HepG2 (cell line): ENCODE measurements at regions not wholly inside any gene's neighbourhood (a gene's known extent, or its start where the extent isn't known, plus 50 kb on each side); places are given as distances from the start of the nearest gene placed in this dataset.

Experiments used
- ATAC-seq: fragments of 200-7000 bp; cut with Tn5 transposase; 3 replicates; pipeline ENCODE4 v1.9.1; 2020; ENCODE audit warnings: mild to moderate bottlenecking, moderate library complexity
- BruUV-seq: library from RNA; stranded (reverse); fragments of 400-500 nt; replicated peaks from 2 replicates; lab custom pipeline; 2021; lab: Mats Ljungman, UMichigan
- CTCF ChIA-PET: fragments of 300-600 bp; formaldehyde crosslinking; extraction: SDS; loops from one replicate; lab custom pipeline; 2021; ENCODE audit warnings: low total read pairs, inconsistent platforms, low intra/inter-chr PET ratio; lab: Yijun Ruan, JAX
- POLR2A ChIA-PET: fragments of 350-600 bp; sonication (Branson Sonifier 250); formaldehyde crosslinking; loops from one replicate; lab custom pipeline; 2020; ENCODE audit warnings: antibody characterized with exemption, inconsistent platforms; lab: Yijun Ruan, JAX
- DNase-seq: peaks from one replicate; pipeline ENCODE4 v3.0.0-alpha.2; 2015; ENCODE audit warnings: low spot score
- FAIRE-seq: peaks from 3 replicates; lab custom pipeline; 2011; peaks lifted over from hg19 to GRCh38; lab: Jason Lieb, UNC
- H2AFZ ChIP-seq: one replicate; pipeline ENCODE4 v1.6.1; 2011; ENCODE audit warnings: low read length, inconsistent platforms
- H3K27ac ChIP-seq: fragments of 300-600 bp; 3 replicates; pipeline ENCODE4 v1.8.0; 2011; ENCODE audit warnings: mixed run types, mild to moderate bottlenecking, mixed read lengths, low read length, inconsistent platforms; ENCODE audit not compliant: insufficient read depth; ENCODE audit errors: extremely low read length
- H3K27me3 ChIP-seq, 2 experiments: fragments of 200-600 bp in 1 of 2; 2 replicates in 1 of 2; 3 replicates in 1 of 2; pipeline versions ENCODE4 v1.6.0 to v1.8.0; 2011; ENCODE audit warnings: low read length in 2 of 2, mild to moderate bottlenecking in 2 of 2, moderate library complexity in 2 of 2, inconsistent platforms in 1 of 2; ENCODE audit not compliant: insufficient read depth in 2 of 2, control insufficient read depth in 1 of 2
- H3K36me3 ChIP-seq, 2 experiments: fragments of 200-600 bp in 1 of 2; replicated peaks in 1 of 2; 2 replicates in 1 of 2; 3 replicates in 1 of 2; pipeline versions ENCODE4 v1.5.1 to v1.8.0; 2011; ENCODE audit warnings: low read length in 2 of 2, inconsistent platforms in 1 of 2; ENCODE audit not compliant: insufficient read depth in 2 of 2, control insufficient read depth in 1 of 2
- H3K4me1 ChIP-seq: 2 replicates; pipeline ENCODE4 v1.5.1; 2012; ENCODE audit warnings: low read length, inconsistent platforms; ENCODE audit not compliant: insufficient read depth
- H3K4me2 ChIP-seq: 2 replicates; pipeline ENCODE4 v1.6.0; 2011; ENCODE audit warnings: low read depth, low read length, inconsistent platforms
- H3K4me3 ChIP-seq, 3 experiments: fragments of 200-600 bp in 1 of 3; sonication (generic), shearing (Covaris generic) in 1 of 3; replicated peaks in 1 of 3; 2 replicates each; pipeline ENCODE4 v1.5.1; 2011 to 2016; ENCODE audit warnings: low read length in 3 of 3, inconsistent platforms in 2 of 3, low read depth in 2 of 3, mild to moderate bottlenecking in 2 of 3, control low read depth in 1 of 3, mixed read lengths in 1 of 3; ENCODE audit not compliant: insufficient read depth in 1 of 3
- H3K79me2 ChIP-seq: one replicate; pipeline ENCODE4 v1.6.1; 2011; ENCODE audit warnings: low read length, inconsistent platforms; ENCODE audit not compliant: insufficient read depth
- H3K9ac ChIP-seq: 2 replicates; pipeline ENCODE4 v1.6.0; 2011; ENCODE audit warnings: mild to moderate bottlenecking, low read depth, low read length, inconsistent platforms; ENCODE audit not compliant: insufficient read depth
- H3K9me3 ChIP-seq: 2 replicates; pipeline ENCODE4 v1.5.1; 2012; ENCODE audit warnings: mild to moderate bottlenecking, low read length
- H4K20me1 ChIP-seq: 2 replicates; pipeline ENCODE4 v1.6.0; 2011; ENCODE audit warnings: inconsistent platforms, mild to moderate bottlenecking, low read length, moderate library complexity; ENCODE audit not compliant: insufficient read depth
- CAMTA2 ChIP-seq: sonication (generic); formaldehyde crosslinking; IDR thresholded peaks from 2 replicates; pipeline ENCODE4 v1.4.0; 2020; ENCODE audit warnings: mild to moderate bottlenecking, missing genetic modification reagents, borderline replicate concordance
- EHMT2 ChIP-seq: fragments of 200-600 bp; sonication (generic); IDR thresholded peaks from 2 replicates; pipeline ENCODE4 v1.7.0; 2017; ENCODE audit warnings: antibody characterized with exemption, low read depth, low read length, borderline replicate concordance
- HOXA9 ChIP-seq: sonication (generic); formaldehyde crosslinking; IDR thresholded peaks from 2 replicates; pipeline ENCODE4 v1.8.1; 2022; ENCODE audit warnings: missing genetic modification reagents, mild to moderate bottlenecking, moderate library complexity, borderline replicate concordance
- NFKBIZ ChIP-seq: IDR thresholded peaks from 2 replicates; pipeline ENCODE4 v1.6.1; 2018; ENCODE audit warnings: missing genetic modification reagents, missing compliant biosample characterization
- PRPF4 ChIP-seq: fragments of 200-400 bp; formaldehyde crosslinking; IDR thresholded peaks from 2 replicates; pipeline ENCODE4 v1.6.1; 2016; ENCODE audit warnings: low read length, low read depth; ENCODE audit not compliant: poor library complexity, severe bottlenecking
- ZBTB20 ChIP-seq: sonication (generic); formaldehyde crosslinking; IDR thresholded peaks from 2 replicates; pipeline ENCODE4 v1.8.1; 2023; ENCODE audit warnings: missing genetic modification reagents, low read depth, mild to moderate bottlenecking, borderline replicate concordance
- ZFP37 ChIP-seq: sonication (generic); formaldehyde crosslinking; IDR thresholded peaks from 2 replicates; pipeline ENCODE4 v1.4.0; 2020; ENCODE audit warnings: missing genetic modification reagents, borderline replicate concordance
- ZNF543 ChIP-seq: sonication (generic); formaldehyde crosslinking; IDR thresholded peaks from 2 replicates; pipeline ENCODE4 v1.4.0; 2020; ENCODE audit warnings: mild to moderate bottlenecking, missing genetic modification reagents
- ZNF83 ChIP-seq: sonication (generic); formaldehyde crosslinking; IDR thresholded peaks from 2 replicates; pipeline ENCODE4 v1.4.0; 2020; ENCODE audit warnings: missing genetic modification reagents, mild to moderate bottlenecking, borderline replicate concordance
- ZNF850 ChIP-seq: sonication (generic); formaldehyde crosslinking; conservative IDR thresholded peaks from 2 replicates; pipeline ENCODE4 v1.9.0; 2021; ENCODE audit warnings: mild to moderate bottlenecking, missing genetic modification reagents
- WGBS: methylation state at CpG from one replicate; pipeline ENCODE4 v1.1.6; 2017; ENCODE audit warnings: low lambda C conversion rate; 5-methylcytosine and 5-hydroxymethylcytosine counted together
- in situ Hi-C: cut with HindIII; loops from 2 replicates; pipeline ENCODE4 v1.10.0; 2017; ENCODE audit warnings: low pct_unique_long_range_greater_than_20kb; ENCODE audit not compliant: extremely low pct_ligation_motif_present
- intact Hi-C: fragments of 100-400 bp; cut with micrococcal nuclease; formaldehyde crosslinking; loops from one replicate; pipeline ENCODE4 v1.10.0; 2022; ENCODE audit not compliant: unreplicated experiment
- TF ChIP-seq, protein P1 (sequence below): sonication (generic); formaldehyde crosslinking; IDR thresholded peaks from 2 replicates; pipeline ENCODE4 v1.9.0; 2022; ENCODE audit warnings: missing genetic modification reagents, mild to moderate bottlenecking, borderline replicate concordance
- TF ChIP-seq, protein P2 (sequence below): sonication (generic); formaldehyde crosslinking; IDR thresholded peaks from 2 replicates; pipeline ENCODE4 v1.4.0; 2020; ENCODE audit warnings: low read depth, missing genetic modification reagents
- TF ChIP-seq, protein P3 (sequence below), 2 experiments: IDR thresholded peaks; 2 replicates each; pipeline ENCODE4 v1.6.1; 2011 to 2012; ENCODE audit warnings: low read length in 2 of 2, borderline replicate concordance in 1 of 2, low read depth in 1 of 2, mild to moderate bottlenecking in 1 of 2, moderate library complexity in 1 of 2
- TF ChIP-seq, protein P4 (sequence below): IDR thresholded peaks from 2 replicates; pipeline ENCODE4 v1.6.1; 2016; ENCODE audit warnings: mild to moderate bottlenecking, missing biosample characterization, missing genetic modification reagents

DNA sequence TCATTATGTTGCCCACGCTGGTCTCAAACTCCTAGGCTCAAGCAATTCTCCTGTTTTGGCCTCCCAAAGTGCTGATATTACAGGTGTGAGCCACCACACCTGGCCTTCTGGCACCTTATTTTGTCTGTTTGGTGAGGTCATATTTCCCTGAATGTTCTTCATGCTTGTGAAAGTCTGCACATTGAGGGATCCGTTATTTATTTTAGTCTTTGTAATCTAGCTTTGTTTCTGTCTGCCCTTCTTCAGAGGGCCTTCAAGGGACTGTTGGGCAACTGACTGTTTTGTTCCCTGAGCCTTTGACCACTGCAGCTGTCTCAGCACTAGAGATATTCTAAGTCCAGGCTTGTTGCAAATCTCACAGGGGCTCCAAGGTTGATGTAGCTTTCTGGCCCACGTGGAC is 110.5 kb upstream of the RFC3 start:
- no TSS peak for BruUV-seq
- CTCF ChIA-PET: no interaction called here
- no peak for ATAC-seq
- TF ChIP-seq EHMT2 (no peak), ZFP37 (CRISPR knock-in tag) (no peak), ZNF543 (CRISPR knock-in tag) (no peak), HOXA9 (CRISPR knock-in tag) (no peak), ZNF850 (CRISPR knock-in tag) (no peak), CAMTA2 (no peak), PRPF4 (no peak), NFKBIZ (CRISPR knock-in tag) (no peak), ZBTB20 (CRISPR knock-in tag) (no peak), ZNF83 (CRISPR knock-in tag) (no peak)
- TF ChIP-seq, protein P1, sequence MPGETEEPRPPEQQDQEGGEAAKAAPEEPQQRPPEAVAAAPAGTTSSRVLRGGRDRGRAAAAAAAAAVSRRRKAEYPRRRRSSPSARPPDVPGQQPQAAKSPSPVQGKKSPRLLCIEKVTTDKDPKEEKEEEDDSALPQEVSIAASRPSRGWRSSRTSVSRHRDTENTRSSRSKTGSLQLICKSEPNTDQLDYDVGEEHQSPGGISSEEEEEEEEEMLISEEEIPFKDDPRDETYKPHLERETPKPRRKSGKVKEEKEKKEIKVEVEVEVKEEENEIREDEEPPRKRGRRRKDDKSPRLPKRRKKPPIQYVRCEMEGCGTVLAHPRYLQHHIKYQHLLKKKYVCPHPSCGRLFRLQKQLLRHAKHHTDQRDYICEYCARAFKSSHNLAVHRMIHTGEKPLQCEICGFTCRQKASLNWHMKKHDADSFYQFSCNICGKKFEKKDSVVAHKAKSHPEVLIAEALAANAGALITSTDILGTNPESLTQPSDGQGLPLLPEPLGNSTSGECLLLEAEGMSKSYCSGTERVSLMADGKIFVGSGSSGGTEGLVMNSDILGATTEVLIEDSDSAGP (CRISPR knock-in tag): no peak
- TF ChIP-seq, protein P2, sequence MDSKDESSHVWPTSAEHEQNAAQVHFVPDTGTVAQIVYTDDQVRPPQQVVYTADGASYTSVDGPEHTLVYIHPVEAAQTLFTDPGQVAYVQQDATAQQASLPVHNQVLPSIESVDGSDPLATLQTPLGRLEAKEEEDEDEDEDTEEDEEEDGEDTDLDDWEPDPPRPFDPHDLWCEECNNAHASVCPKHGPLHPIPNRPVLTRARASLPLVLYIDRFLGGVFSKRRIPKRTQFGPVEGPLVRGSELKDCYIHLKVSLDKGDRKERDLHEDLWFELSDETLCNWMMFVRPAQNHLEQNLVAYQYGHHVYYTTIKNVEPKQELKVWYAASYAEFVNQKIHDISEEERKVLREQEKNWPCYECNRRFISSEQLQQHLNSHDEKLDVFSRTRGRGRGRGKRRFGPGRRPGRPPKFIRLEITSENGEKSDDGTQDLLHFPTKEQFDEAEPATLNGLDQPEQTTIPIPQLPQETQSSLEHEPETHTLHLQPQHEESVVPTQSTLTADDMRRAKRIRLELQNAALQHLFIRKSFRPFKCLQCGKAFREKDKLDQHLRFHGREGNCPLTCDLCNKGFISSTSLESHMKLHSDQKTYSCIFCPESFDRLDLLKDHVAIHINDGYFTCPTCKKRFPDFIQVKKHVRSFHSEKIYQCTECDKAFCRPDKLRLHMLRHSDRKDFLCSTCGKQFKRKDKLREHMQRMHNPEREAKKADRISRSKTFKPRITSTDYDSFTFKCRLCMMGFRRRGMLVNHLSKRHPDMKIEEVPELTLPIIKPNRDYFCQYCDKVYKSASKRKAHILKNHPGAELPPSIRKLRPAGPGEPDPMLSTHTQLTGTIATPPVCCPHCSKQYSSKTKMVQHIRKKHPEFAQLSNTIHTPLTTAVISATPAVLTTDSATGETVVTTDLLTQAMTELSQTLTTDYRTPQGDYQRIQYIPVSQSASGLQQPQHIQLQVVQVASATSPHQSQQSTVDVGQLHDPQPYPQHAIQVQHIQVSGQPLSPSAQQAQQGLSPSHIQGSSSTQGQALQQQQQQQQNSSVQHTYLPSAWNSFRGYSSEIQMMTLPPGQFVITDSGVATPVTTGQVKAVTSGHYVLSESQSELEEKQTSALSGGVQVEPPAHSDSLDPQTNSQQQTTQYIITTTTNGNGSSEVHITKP (CRISPR knock-in tag): no peak
- TF ChIP-seq, protein P3, sequence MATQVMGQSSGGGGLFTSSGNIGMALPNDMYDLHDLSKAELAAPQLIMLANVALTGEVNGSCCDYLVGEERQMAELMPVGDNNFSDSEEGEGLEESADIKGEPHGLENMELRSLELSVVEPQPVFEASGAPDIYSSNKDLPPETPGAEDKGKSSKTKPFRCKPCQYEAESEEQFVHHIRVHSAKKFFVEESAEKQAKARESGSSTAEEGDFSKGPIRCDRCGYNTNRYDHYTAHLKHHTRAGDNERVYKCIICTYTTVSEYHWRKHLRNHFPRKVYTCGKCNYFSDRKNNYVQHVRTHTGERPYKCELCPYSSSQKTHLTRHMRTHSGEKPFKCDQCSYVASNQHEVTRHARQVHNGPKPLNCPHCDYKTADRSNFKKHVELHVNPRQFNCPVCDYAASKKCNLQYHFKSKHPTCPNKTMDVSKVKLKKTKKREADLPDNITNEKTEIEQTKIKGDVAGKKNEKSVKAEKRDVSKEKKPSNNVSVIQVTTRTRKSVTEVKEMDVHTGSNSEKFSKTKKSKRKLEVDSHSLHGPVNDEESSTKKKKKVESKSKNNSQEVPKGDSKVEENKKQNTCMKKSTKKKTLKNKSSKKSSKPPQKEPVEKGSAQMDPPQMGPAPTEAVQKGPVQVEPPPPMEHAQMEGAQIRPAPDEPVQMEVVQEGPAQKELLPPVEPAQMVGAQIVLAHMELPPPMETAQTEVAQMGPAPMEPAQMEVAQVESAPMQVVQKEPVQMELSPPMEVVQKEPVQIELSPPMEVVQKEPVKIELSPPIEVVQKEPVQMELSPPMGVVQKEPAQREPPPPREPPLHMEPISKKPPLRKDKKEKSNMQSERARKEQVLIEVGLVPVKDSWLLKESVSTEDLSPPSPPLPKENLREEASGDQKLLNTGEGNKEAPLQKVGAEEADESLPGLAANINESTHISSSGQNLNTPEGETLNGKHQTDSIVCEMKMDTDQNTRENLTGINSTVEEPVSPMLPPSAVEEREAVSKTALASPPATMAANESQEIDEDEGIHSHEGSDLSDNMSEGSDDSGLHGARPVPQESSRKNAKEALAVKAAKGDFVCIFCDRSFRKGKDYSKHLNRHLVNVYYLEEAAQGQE (IDR thresholded peaks at IDR 0.05; ENCODE audit: borderline replicate concordance in 1 of 2, low read depth in 1 of 2, low read length in 2 of 2): no peak
- TF ChIP-seq, protein P4, sequence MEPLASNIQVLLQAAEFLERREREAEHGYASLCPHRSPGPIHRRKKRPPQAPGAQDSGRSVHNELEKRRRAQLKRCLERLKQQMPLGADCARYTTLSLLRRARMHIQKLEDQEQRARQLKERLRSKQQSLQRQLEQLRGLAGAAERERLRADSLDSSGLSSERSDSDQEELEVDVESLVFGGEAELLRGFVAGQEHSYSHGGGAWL (CRISPR knock-in tag): no peak

More for the DNA sequence above, 110.5 kb upstream of the RFC3 start:
- H3K4me3 ChIP-seq: no peak overlapping the region
- H2AFZ ChIP-seq: no peak overlapping the region
- in situ Hi-C loops (no loop called here), intact Hi-C loops (no loop called here)
- peaks cover 15% of the 10 kb centered on the region; the same call in 1 of the 2 replicates for H3K9me3 ChIP-seq
- DNase-seq (no peak), FAIRE-seq (no peak)
- H3K9ac ChIP-seq: no peak overlapping the region
- no peak overlapping the region for H3K27ac ChIP-seq
- no peaks in the 10 kb centered on the region for H3K27me3 ChIP-seq
- WGBS: 65% methylated on average over 3 of the region's 3 CpGs
- POLR2A ChIA-PET: interaction anchor here (1.0 kb wide), 1 partner anchor 97 kb away, joined by 3 read pairs; no protein-coding TSS in a partner anchor
- no peaks in the 10 kb centered on the region for H3K36me3 ChIP-seq
- no peaks in the 10 kb centered on the region for H3K4me1 ChIP-seq
- no peaks in the 10 kb centered on the region for H3K79me2 ChIP-seq
- H4K20me1 ChIP-seq: no peaks in the 10 kb centered on the region
- no peak overlapping the region for H3K4me2 ChIP-seq
